ENCODE measurements at regions not wholly inside any gene's neighbourhood (a gene's known extent, or its start where the extent isn't known, plus 50 kb on each side); places are given as distances from the start of the nearest gene placed in this dataset.

GRCh38 chr3:160081958-160082533 is 93.4 kb downstream of the IL12A start:
- Histone ChIP-seq H3K9me2 (replicated peaks; ENCODE audit: low read depth, low read length) (no peaks in the 10 kb centered on the region), H3K36me3 (ENCODE audit: insufficient read depth, low read length) (no peaks in the 10 kb centered on the region), H4K20me1 (ENCODE audit: insufficient read depth, low read length, poor library complexity, severe bottlenecking) (no peaks in the 10 kb centered on the region), H3K4me3 (ENCODE audit: low read length, poor library complexity, severe bottlenecking) (no peak overlapping the region), H3K4me2 (ENCODE audit: low read depth, low read length, poor library complexity, severe bottlenecking) (no peak overlapping the region), H3K9me3 (ENCODE audit: insufficient read depth, low read depth, low read length) (no peaks in the 10 kb centered on the region), H3K27me3 (ENCODE audit: insufficient read depth, low read length, poor library complexity, severe bottlenecking) (no peaks in the 10 kb centered on the region), H3K9ac (ENCODE audit: low read depth, low read length, poor library complexity, severe bottlenecking) (no peak overlapping the region), H3K4me1 (ENCODE audit: insufficient read depth, low read length, poor library complexity, severe bottlenecking) (no peaks in the 10 kb centered on the region), H3F3A (ENCODE audit: low read depth) (no peaks in the 10 kb centered on the region), H2AFZ (ENCODE audit: low read length) (no peak overlapping the region), H3K79me2 (ENCODE audit: insufficient read depth, low read length) (no peaks in the 10 kb centered on the region)
- TF ChIP-seq, protein P1, sequence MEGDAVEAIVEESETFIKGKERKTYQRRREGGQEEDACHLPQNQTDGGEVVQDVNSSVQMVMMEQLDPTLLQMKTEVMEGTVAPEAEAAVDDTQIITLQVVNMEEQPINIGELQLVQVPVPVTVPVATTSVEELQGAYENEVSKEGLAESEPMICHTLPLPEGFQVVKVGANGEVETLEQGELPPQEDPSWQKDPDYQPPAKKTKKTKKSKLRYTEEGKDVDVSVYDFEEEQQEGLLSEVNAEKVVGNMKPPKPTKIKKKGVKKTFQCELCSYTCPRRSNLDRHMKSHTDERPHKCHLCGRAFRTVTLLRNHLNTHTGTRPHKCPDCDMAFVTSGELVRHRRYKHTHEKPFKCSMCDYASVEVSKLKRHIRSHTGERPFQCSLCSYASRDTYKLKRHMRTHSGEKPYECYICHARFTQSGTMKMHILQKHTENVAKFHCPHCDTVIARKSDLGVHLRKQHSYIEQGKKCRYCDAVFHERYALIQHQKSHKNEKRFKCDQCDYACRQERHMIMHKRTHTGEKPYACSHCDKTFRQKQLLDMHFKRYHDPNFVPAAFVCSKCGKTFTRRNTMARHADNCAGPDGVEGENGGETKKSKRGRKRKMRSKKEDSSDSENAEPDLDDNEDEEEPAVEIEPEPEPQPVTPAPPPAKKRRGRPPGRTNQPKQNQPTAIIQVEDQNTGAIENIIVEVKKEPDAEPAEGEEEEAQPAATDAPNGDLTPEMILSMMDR (conservative IDR thresholded peaks at IDR 0.05; ENCODE audit: low read length) = no peak
- no peak for TF ChIP-seq EZH2phosphoT487 (IDR thresholded peaks at IDR 0.05; ENCODE audit: borderline replicate concordance)

DNA sequence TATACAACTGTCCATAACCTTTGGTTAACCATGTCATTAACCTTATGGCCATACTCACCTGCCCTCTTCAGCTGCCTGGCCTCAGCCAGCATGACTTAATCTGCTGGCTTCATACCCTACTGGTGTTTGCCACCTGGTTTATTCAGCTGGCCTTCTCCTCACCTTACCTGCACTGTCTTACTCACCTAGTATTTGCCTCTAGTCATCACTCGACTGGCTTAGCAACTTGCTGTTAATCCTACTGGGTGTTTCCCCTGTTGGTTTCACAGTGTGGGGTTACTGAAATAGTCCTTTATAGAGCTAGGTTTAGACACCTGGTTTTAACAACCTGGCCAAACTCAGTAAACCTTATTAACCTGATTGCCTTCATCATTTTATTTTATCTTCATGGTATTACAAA is 96.4 kb downstream of the IL12A start:
- Histone ChIP-seq H3K9me2 (replicated peaks; ENCODE audit: low read depth, low read length) (no peaks in the 10 kb centered on the region), H3K27me3 (ENCODE audit: insufficient read depth, low read length, poor library complexity, severe bottlenecking) (no peaks in the 10 kb centered on the region), H4K20me1 (ENCODE audit: insufficient read depth, low read length, poor library complexity, severe bottlenecking) (no peaks in the 10 kb centered on the region), H3K9me3 (ENCODE audit: insufficient read depth, low read depth, low read length) (no peaks in the 10 kb centered on the region), H3F3A (ENCODE audit: low read depth) (no peaks in the 10 kb centered on the region), H3K4me2 (ENCODE audit: low read depth, low read length, poor library complexity, severe bottlenecking) (no peak overlapping the region), H3K9ac (ENCODE audit: low read depth, low read length, poor library complexity, severe bottlenecking) (no peak overlapping the region), H3K36me3 (ENCODE audit: insufficient read depth, low read length) (no peaks in the 10 kb centered on the region), H3K79me2 (ENCODE audit: insufficient read depth, low read length) (no peaks in the 10 kb centered on the region), H2AFZ (ENCODE audit: low read length) (no peak overlapping the region), H3K4me3 (ENCODE audit: low read length, poor library complexity, severe bottlenecking) (no peak overlapping the region), H3K4me1 (ENCODE audit: insufficient read depth, low read length, poor library complexity, severe bottlenecking) (no peaks in the 10 kb centered on the region)
- TF ChIP-seq, protein P1 (conservative IDR thresholded peaks at IDR 0.05; ENCODE audit: low read length) = no peak
- TF ChIP-seq EZH2phosphoT487 (IDR thresholded peaks at IDR 0.05; ENCODE audit: borderline replicate concordance) = no peak

DNA sequence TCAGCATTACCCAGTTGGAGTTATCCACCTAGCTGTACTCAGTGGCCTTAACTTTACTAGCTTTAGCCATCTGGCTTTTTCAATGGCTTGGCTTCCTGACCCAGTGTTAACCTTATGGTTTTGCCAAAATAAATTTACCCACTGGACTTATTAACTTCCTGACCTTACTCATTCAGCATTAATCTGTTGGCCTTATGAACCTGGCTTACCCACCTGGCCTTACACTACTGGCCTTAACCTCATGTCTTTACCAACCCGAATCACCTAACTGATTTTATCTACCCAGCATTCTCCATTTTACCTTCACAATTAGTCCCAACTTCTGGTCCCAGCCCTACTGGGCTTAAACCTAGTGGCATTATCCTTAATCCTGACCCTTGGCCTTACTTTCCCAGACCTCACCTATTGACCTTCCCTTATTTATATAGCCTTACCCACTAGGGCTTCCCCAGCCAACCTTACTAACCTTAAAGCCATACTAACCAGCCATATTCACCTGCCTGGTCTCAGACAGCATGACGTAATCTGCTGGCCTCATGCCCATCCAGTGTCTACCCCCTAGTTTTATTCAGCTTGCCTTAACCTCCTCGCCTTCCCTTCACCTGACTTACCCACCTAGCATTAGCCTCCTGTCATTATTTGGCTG is 100.0 kb downstream of the IL12A start:
- Histone ChIP-seq H3K9me3 (ENCODE audit: insufficient read depth, low read depth, low read length) (no peaks in the 10 kb centered on the region), H3K4me2 (ENCODE audit: low read depth, low read length, poor library complexity, severe bottlenecking) (no peak overlapping the region), H4K20me1 (ENCODE audit: insufficient read depth, low read length, poor library complexity, severe bottlenecking) (no peaks in the 10 kb centered on the region), H3K79me2 (ENCODE audit: insufficient read depth, low read length) (no peaks in the 10 kb centered on the region), H3K9ac (ENCODE audit: low read depth, low read length, poor library complexity, severe bottlenecking) (no peak overlapping the region), H3K36me3 (ENCODE audit: insufficient read depth, low read length) (no peaks in the 10 kb centered on the region), H3K4me3 (ENCODE audit: low read length, poor library complexity, severe bottlenecking) (no peak overlapping the region), H3K9me2 (replicated peaks; ENCODE audit: low read depth, low read length) (no peaks in the 10 kb centered on the region), H3K4me1 (ENCODE audit: insufficient read depth, low read length, poor library complexity, severe bottlenecking) (no peaks in the 10 kb centered on the region), H2AFZ (ENCODE audit: low read length) (no peak overlapping the region), H3F3A (ENCODE audit: low read depth) (no peaks in the 10 kb centered on the region), H3K27me3 (ENCODE audit: insufficient read depth, low read length, poor library complexity, severe bottlenecking) (no peaks in the 10 kb centered on the region)
- TF ChIP-seq, protein P1 (conservative IDR thresholded peaks at IDR 0.05; ENCODE audit: low read length) = no peak

Data from Loucy (cell line).